ENCODE measurements at regions not wholly inside any gene's neighbourhood (a gene's known extent, or its start where the extent isn't known, plus 50 kb on each side); places are given as distances from the start of the nearest gene placed in this dataset.

- DNase-seq, result no peak
Measured at GRCh38 chr5:174338185-174339010, 292.9 kb downstream of the NSG2 start.

DNA sequence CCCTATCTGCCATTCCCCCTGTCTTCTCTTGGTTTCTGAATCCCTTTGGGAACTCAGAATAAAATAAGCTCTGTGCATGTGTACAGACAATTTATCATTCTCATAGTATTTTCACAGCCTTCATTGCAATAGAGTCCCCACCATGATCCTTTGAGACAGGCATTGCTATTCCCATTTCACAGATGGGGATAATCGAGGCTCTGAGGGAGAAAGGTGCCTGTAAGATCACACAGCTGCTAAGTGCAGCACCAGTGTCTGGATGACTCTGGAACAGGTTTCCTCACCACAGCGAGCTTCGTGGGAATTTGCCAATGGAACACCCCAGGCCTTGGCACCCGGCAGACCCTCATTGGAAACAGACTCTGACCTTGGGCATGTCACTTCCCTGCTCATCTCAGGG, 293.6 kb downstream of the NSG2 start:
- DNase-seq, result no peak

- no peak for DNase-seq
Measured at GRCh38 chr5:174340226-174340625, 294.7 kb downstream of the NSG2 start.

GRCh38 chr5:174342696-174343095, 297.2 kb downstream of the NSG2 start:
- no peak for DNase-seq

- DNase-seq, result no peak
Measured at GRCh38 chr5:174343826-174344225, 298.3 kb downstream of the NSG2 start.

GRCh38 chr5:174344335-174344734, 298.8 kb downstream of the NSG2 start:
- DNase-seq, result no peak

GRCh38 chr5:174347183-174347582, 301.7 kb downstream of the NSG2 start:
- no peak for DNase-seq

GRCh38 chr5:174348311-174348981, 302.9 kb downstream of the NSG2 start:
- DNase-seq, result peak; percentile 9

DNA sequence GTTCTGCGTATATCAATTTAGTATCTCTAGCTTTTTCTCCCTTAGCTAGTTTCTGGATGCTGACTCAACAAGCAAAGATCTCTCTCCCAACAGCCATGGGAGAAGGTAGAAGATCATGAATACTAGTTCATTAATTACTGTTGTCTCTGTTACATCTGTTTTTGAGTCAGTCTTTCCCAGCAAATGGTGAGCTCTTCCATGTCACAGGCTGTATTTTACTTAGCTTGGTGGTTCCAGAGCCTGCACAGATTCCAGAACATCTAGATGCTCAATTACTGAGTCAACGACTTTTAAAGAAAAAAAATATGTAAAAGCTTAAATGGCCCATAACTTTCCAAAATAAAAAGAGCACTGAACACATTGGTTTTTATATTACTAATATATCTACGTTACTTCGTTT, 307.2 kb downstream of the NSG2 start:
- no peak for DNase-seq

DNA sequence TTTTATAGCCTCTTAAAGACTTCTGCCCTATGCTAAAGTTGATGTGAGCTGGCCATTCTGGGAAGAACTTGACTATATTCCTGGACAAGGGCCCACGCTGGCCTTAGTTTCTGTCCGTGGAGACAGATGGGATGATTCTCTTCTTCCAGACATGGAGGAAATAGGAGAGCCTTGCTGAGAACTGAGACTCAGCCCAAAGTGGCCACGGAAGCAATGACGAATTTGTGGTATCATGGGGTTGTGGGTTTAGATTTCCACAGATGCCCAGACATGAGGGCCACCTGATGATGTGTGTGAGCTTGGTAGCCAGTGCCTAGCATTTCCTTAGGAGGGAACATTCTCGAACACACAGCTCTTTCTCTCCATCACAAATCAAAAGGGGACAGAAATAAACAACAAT, 309.1 kb downstream of the NSG2 start:
- DNase-seq, result no peak

DNA sequence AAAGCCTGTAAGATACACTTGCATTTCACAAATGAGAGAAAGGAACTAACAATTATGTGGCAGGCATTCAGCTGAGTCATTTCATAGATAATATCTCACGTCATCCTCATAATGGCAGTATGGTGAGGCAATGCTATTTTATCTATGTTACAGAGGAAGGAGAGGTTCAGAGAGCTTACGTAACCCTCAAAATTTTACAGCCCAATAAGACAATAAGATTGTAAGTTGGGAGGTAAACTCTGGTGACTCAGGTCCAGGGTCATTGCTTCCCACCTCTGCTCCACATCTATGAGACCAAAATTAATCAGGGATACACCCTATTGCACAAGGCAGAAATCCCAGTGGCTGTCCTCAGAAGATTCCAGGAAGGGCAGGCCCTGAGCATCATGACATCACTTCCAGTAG, 309.7 kb downstream of the NSG2 start:
- no peak for DNase-seq

- no peak for DNase-seq
Measured at GRCh38 chr5:174355995-174356394, 310.5 kb downstream of the NSG2 start.

GRCh38 chr5:174356536-174356935, 311.0 kb downstream of the NSG2 start:
- no peak for DNase-seq

- DNase-seq, result no peak
Measured at GRCh38 chr5:174358276-174358675, 312.8 kb downstream of the NSG2 start.

DNA sequence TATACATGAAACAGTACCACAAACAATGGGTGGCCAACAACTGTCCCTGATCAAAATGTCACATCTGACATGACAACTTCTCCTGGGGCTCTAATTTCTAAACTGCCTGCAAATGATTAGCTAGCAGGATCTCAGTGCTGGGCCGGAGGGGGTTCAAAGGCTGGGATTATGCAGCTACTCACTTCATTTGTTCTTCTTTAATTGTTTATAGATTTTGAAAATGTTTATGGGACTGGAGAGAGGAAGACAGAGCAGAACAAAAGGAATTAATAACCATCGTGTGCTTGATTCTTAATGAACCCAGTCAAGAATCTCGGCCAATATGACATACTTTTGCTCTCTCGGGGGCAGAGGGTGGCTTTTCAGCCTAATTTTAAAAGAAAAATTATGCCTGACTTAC, 313.6 kb downstream of the NSG2 start:
- no peak for DNase-seq

- DNase-seq, result no peak
Measured at GRCh38 chr5:174362514-174362913, 317.0 kb downstream of the NSG2 start.

- DNase-seq, result no peak
Measured at GRCh38 chr5:174363934-174364333, 318.4 kb downstream of the NSG2 start.

DNA sequence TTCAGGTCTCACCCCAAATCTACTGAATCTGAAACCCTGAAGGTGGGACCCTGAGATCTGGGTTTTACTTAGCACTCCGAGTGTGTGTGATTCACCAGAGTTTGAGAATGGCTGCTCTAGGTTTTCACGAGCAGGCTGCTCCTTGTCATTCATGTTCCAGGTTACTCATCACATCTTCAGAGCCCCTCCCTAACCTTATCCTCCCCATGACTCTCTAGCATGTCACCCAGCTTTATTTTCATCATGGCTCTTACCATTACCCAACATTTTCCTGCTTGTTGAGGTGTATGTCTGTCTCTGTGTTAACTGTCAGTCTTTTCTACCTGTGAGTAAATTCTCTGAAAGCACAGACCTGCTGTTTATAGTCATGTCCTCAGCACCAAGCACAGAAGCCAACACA, 319.2 kb downstream of the NSG2 start:
- DNase-seq, result no peak

- DNase-seq, result no peak
Measured at GRCh38 chr5:174371600-174372094, 326.1 kb downstream of the NSG2 start.

- DNase-seq, result no peak
Measured at GRCh38 chr5:174374206-174374605, 328.7 kb downstream of the NSG2 start.

DNA sequence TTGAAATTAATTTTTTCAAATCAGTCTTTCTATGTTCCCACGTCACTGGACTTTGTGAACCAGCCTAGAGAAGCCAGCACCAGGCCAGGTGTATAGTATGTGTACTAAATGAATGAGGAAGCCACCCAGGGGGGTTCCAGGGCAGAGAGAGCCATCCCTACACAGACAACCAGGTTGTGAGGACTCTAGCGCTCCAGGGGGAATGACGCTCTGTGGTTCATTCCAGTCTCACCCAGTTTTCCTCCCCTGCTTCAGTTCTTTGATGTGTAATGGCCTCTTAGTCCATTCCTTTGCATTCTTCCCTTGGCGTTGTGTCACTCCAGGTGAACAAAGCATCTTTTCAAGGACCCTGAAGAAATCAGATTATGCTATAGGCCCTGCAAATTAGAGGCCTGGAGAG, 330.6 kb downstream of the NSG2 start:
- DNase-seq, result no peak

GRCh38 chr5:174376726-174377373, 331.3 kb downstream of the NSG2 start:
- no peak for DNase-seq

- DNase-seq, result no peak
Measured at GRCh38 chr5:174378121-174378874, 332.8 kb downstream of the NSG2 start.

Measured in NCI-H1048 (cell line).